ENCODE measurements at regions not wholly inside any gene's neighbourhood (a gene's known extent, or its start where the extent isn't known, plus 50 kb on each side); places are given as distances from the start of the nearest gene placed in this dataset.

GRCh38 chr2:62441421-62441820 lies 64.6 kb downstream of the TMEM17 start:
- H3K36me3 Mint-ChIP-seq (ENCODE audit: low read depth) = no peaks in the 10 kb centered on the region

GRCh38 chr2:62440281-62440946 lies 65.6 kb downstream of the TMEM17 start:
- DNase-seq (no peak), ATAC-seq (no peak)
- Mint-ChIP-seq H3K9me3 (no peaks in the 10 kb centered on the region), H3K36me3 (ENCODE audit: low read depth) (no peaks in the 10 kb centered on the region), H3K4me3 (no peak overlapping the region), H3K27ac (no peak overlapping the region), H3K4me1 (ENCODE audit: low read depth) (no peaks in the 10 kb centered on the region), H3K27me3 (no peaks in the 10 kb centered on the region)
- ChIA-PET POLR2A (no interaction called here), CTCF (no interaction called here)
- intact Hi-C loops (cut with micrococcal nuclease) = no loop called here
- TF ChIP-seq CTCF (IDR thresholded peaks at IDR 0.05) = no peak

More at GRCh38 chr2:62441421-62441820, 64.6 kb downstream of the TMEM17 start:
- POLR2A ChIA-PET = no interaction called here
- ATAC-seq (no peak), DNase-seq (no peak)
- CTCF ChIA-PET = interaction anchor here (4.1 kb wide), 1 partner anchor 16 kb away, joined by 19 read pairs; no protein-coding TSS in a partner anchor
- intact Hi-C loops (cut with micrococcal nuclease) = no loop called here
- Mint-ChIP-seq H3K27ac (no peak overlapping the region), H3K9me3 (no peaks in the 10 kb centered on the region), H3K4me1 (ENCODE audit: low read depth) (no peaks in the 10 kb centered on the region), H3K4me3 (no peak overlapping the region), H3K27me3 (no peaks in the 10 kb centered on the region)
- no peak for TF ChIP-seq CTCF (IDR thresholded peaks at IDR 0.05)

GRCh38 chr2:62439425-62439824 lies 66.6 kb downstream of the TMEM17 start:
- ATAC-seq (no peak), DNase-seq (no peak)
- Mint-ChIP-seq H3K4me1 (ENCODE audit: low read depth) (no peaks in the 10 kb centered on the region), H3K9me3 (no peaks in the 10 kb centered on the region), H3K4me3 (no peak overlapping the region), H3K27me3 (no peaks in the 10 kb centered on the region), H3K27ac (no peak overlapping the region), H3K36me3 (ENCODE audit: low read depth) (no peaks in the 10 kb centered on the region)
- intact Hi-C loops (cut with micrococcal nuclease) = no loop called here
- POLR2A ChIA-PET = no interaction called here
- CTCF ChIA-PET = no interaction called here
- TF ChIP-seq CTCF (IDR thresholded peaks at IDR 0.05) = no peak

- intact Hi-C loops (cut with micrococcal nuclease) = no loop called here
- Mint-ChIP-seq H3K27ac (no peak overlapping the region), H3K27me3 (no peaks in the 10 kb centered on the region), H3K4me3 (no peak overlapping the region), H3K9me3 (no peaks in the 10 kb centered on the region), H3K36me3 (ENCODE audit: low read depth) (no peaks in the 10 kb centered on the region), H3K4me1 (ENCODE audit: low read depth) (no peaks in the 10 kb centered on the region)
- ATAC-seq = no peak
- no peak for DNase-seq
- POLR2A ChIA-PET = no interaction called here
- CTCF ChIA-PET = interaction anchor here (1.1 to 1.4 kb wide), 2 partner anchors 19 to 24 kb away, joined by 4 to 5 read pairs; no protein-coding TSS in a partner anchor
- TF ChIP-seq CTCF (IDR thresholded peaks at IDR 0.05) = no peak
These were observed 68.2 kb downstream of the TMEM17 start for GRCh38 chr2:62437785-62438184.

- no peak for ATAC-seq
- Mint-ChIP-seq H3K4me1 (ENCODE audit: low read depth) (no peaks in the 10 kb centered on the region), H3K27me3 (no peaks in the 10 kb centered on the region), H3K4me3 (no peak overlapping the region), H3K36me3 (ENCODE audit: low read depth) (no peaks in the 10 kb centered on the region), H3K27ac (no peak overlapping the region), H3K9me3 (no peaks in the 10 kb centered on the region)
- intact Hi-C loops (cut with micrococcal nuclease) = no loop called here
- no peak for TF ChIP-seq CTCF (IDR thresholded peaks at IDR 0.05)
- ChIA-PET CTCF (interaction anchor here (1.2 kb wide), 1 partner anchor 14 kb away, joined by 4 read pairs; no protein-coding TSS in a partner anchor), POLR2A (no interaction called here)
- DNase-seq = no peak
These were observed 70.3 kb downstream of the TMEM17 start for GRCh38 chr2:62435720-62436119.
